Endothelial cell of umbilical vein (primary cell): ENCODE measurements at regions not wholly inside any gene's neighbourhood (a gene's known extent, or its start where the extent isn't known, plus 50 kb on each side); places are given as distances from the start of the nearest gene placed in this dataset.

Source experiments
- BruUV-seq: library from RNA; stranded (reverse); fragments of 400-500 nt; replicated peaks from 2 replicates; lab custom pipeline; 2021; lab: Mats Ljungman, UMichigan
- CTCF ChIA-PET: fragments of 300-600, 350-600 bp; sonication (Branson Sonifier 250); formaldehyde crosslinking; loops from one replicate; lab custom pipeline; 2021; ENCODE audit warnings: antibody characterized with exemption, inconsistent platforms; lab: Charles Lee
- POLR2A ChIA-PET: fragments of 300-600, 350-600 bp; sonication (Branson Sonifier 250); formaldehyde crosslinking; loops from one replicate; lab custom pipeline; 2021; ENCODE audit warnings: antibody characterized with exemption, inconsistent platforms; lab: Charles Lee
- DNase-seq: peaks from one replicate; pipeline ENCODE4 v3.0.0-alpha.2; 2011; ENCODE audit warnings: low read depth, low spot score
- FAIRE-seq: peaks from 2 replicates; lab custom pipeline; 2011; peaks lifted over from hg19 to GRCh38; lab: Jason Lieb, UNC
- H2AFZ ChIP-seq: 2 replicates; pipeline ENCODE4 v1.6.0; 2012; ENCODE audit warnings: low read depth, low read length, control low read depth, inconsistent platforms
- H3K27ac ChIP-seq: 2 replicates; pipeline ENCODE4 v1.5.1; 2011; ENCODE audit warnings: low read depth, mild to moderate bottlenecking, control low read depth, low read length, moderate library complexity; ENCODE audit not compliant: insufficient read depth
- H3K27me3 ChIP-seq, 2 experiments: 2 replicates each; pipeline versions ENCODE4 v1.6.0 to v1.6.1; 2011; ENCODE audit warnings: low read length in 2 of 2, mixed read lengths in 1 of 2; ENCODE audit not compliant: control insufficient read depth in 2 of 2, insufficient read depth in 2 of 2
- H3K36me3 ChIP-seq, 2 experiments: 2 replicates in 1 of 2; 3 replicates in 1 of 2; pipeline ENCODE4 v1.5.1; 2011; ENCODE audit warnings: low read length in 2 of 2, mild to moderate bottlenecking in 1 of 2, moderate library complexity in 1 of 2; ENCODE audit not compliant: control insufficient read depth in 2 of 2, insufficient read depth in 2 of 2; ENCODE audit errors: extremely low read depth in 1 of 2
- H3K4me1 ChIP-seq: 3 replicates; pipeline ENCODE4 v1.5.1; 2011; ENCODE audit warnings: mild to moderate bottlenecking, low read length; ENCODE audit not compliant: control insufficient read depth, insufficient read depth; ENCODE audit errors: extremely low read depth
- H3K4me2 ChIP-seq: 2 replicates; pipeline ENCODE4 v1.6.1; 2011; ENCODE audit warnings: low read length, control low read depth, mixed read lengths; ENCODE audit not compliant: insufficient read depth
- H3K4me3 ChIP-seq, 3 experiments: fragments of 200-600 bp in 1 of 3; sonication (generic), shearing (Covaris generic) in 1 of 3; replicated peaks in 1 of 3; 2 replicates each; pipeline ENCODE4 v1.5.1; 2011 to 2016; ENCODE audit warnings: control low read depth in 3 of 3, low read length in 3 of 3, mild to moderate bottlenecking in 2 of 3, inconsistent platforms in 1 of 3, low read depth in 1 of 3, moderate library complexity in 1 of 3; ENCODE audit not compliant: insufficient read depth in 1 of 3
- H3K79me2 ChIP-seq: 2 replicates; pipeline ENCODE4 v1.6.0; 2012; ENCODE audit warnings: low read length, inconsistent platforms; ENCODE audit not compliant: control insufficient read depth, insufficient read depth
- H3K9ac ChIP-seq: replicated peaks from 2 replicates; pipeline ENCODE3; 2011; ENCODE audit warnings: low read length, control low read depth; ENCODE audit not compliant: insufficient read depth; ENCODE audit errors: extremely low read depth
- H3K9me1 ChIP-seq: replicated peaks from 3 replicates; pipeline ENCODE4 v1.6.0; 2011; ENCODE audit warnings: mild to moderate bottlenecking, low read length; ENCODE audit not compliant: control insufficient read depth, insufficient read depth; ENCODE audit errors: extremely low read depth
- H3K9me3 ChIP-seq: replicated peaks from 2 replicates; pipeline ENCODE4 v1.5.1; 2012; ENCODE audit warnings: low read length, inconsistent platforms; ENCODE audit not compliant: control insufficient read depth, insufficient read depth
- H4K20me1 ChIP-seq: replicated peaks from 2 replicates; pipeline ENCODE3; 2011; ENCODE audit warnings: mild to moderate bottlenecking, low read length; ENCODE audit not compliant: control insufficient read depth, insufficient read depth; ENCODE audit errors: extremely low read depth
- CTCF ChIP-seq, 2 donors: IDR thresholded peaks; 1 replicate in 1 of 2; 2 replicates in 1 of 2; pipeline ENCODE4 v1.5.1; 2011; ENCODE audit warnings: low read length in 2 of 2, mild to moderate bottlenecking in 2 of 2, moderate library complexity in 2 of 2, control low read depth in 1 of 2, inconsistent platforms in 1 of 2, low read depth in 1 of 2; ENCODE audit not compliant: insufficient read depth in 1 of 2; ENCODE audit errors: extremely low read depth in 1 of 2
- EZH2 ChIP-seq: IDR thresholded peaks from 2 replicates; pipeline ENCODE4 v1.6.1; 2012; ENCODE audit warnings: borderline replicate concordance, low read depth, mild to moderate bottlenecking, moderate library complexity, low read length, inconsistent platforms; ENCODE audit not compliant: severe bottlenecking
- FOS ChIP-seq: IDR thresholded peaks from 2 replicates; pipeline ENCODE4 v1.6.1; 2011; ENCODE audit warnings: mild to moderate bottlenecking, low read length, moderate library complexity, borderline replicate concordance; ENCODE audit not compliant: insufficient read depth
- GATA2 ChIP-seq: IDR thresholded peaks from 2 replicates; pipeline ENCODE4 v1.7.0; 2011; ENCODE audit warnings: low read depth, mild to moderate bottlenecking, moderate library complexity, mixed read lengths, low read length; ENCODE audit not compliant: insufficient read length, insufficient read depth
- JUN ChIP-seq: IDR thresholded peaks from 2 replicates; pipeline ENCODE4 v1.6.1; 2011; ENCODE audit warnings: borderline replicate concordance, low read depth; ENCODE audit not compliant: insufficient read length, insufficient read depth
- MAX ChIP-seq: IDR thresholded peaks from 2 replicates; pipeline ENCODE4 v1.6.1; 2011; ENCODE audit not compliant: insufficient read depth, insufficient read length
- MYC ChIP-seq: IDR thresholded peaks from one replicate; pipeline ENCODE4 v1.6.1; 2011; ENCODE audit warnings: mild to moderate bottlenecking, low read depth, low read length
- POLR2A ChIP-seq: IDR thresholded peaks from 2 replicates; pipeline ENCODE4 v1.6.1; 2012; ENCODE audit warnings: low read depth, mild to moderate bottlenecking, control low read depth, low read length
- POLR2AphosphoS5 ChIP-seq: IDR thresholded peaks from 2 replicates; pipeline ENCODE4 v1.6.1; 2012; ENCODE audit warnings: low read depth, mild to moderate bottlenecking, control low read depth, low read length, moderate library complexity; ENCODE audit not compliant: insufficient read depth
- dilution Hi-C: fragments of 300-500 bp; cut with MboI; formaldehyde crosslinking; loops from one replicate; pipeline ENCODE4 v1.15.0; 2019; ENCODE audit warnings: low sequenced_read_pairs; ENCODE audit not compliant: extremely low pct_ligation_motif_present
- intact Hi-C: fragments of 100-400 bp; cut with micrococcal nuclease; formaldehyde crosslinking; loops from one replicate; pipeline ENCODE4 v1.10.0; 2022

GRCh38 chr3:81299481-81299880 lies 462.0 kb downstream of the GBE1 start:
- CTCF ChIA-PET, result interaction anchor here (1.0 kb wide), 1 partner anchor 40 kb away, joined by 3 read pairs; no protein-coding TSS in a partner anchor
- TF ChIP-seq POLR2AphosphoS5 (no peak), JUN (no peak), FOS (no peak), POLR2A (no peak), EZH2 (no peak), CTCF (IDR thresholded peaks at IDR 0.05; ENCODE audit: extremely low read depth in 1 of 2, insufficient read depth in 1 of 2, low read depth in 1 of 2, low read length in 2 of 2) (no peak), MYC (no peak), GATA2 (no peak), MAX (no peak)
- POLR2A ChIA-PET, result no interaction called here

More at GRCh38 chr3:81299481-81299880, 462.0 kb downstream of the GBE1 start:
- no peak overlapping the region for H3K4me2 ChIP-seq
- H3K27me3 ChIP-seq, result no peaks in the 10 kb centered on the region
- DNase-seq (no peak), FAIRE-seq (no peak)
- no peak overlapping the region for H3K9ac ChIP-seq
- H3K4me1 ChIP-seq, result no peaks in the 10 kb centered on the region
- no peak overlapping the region for H3K4me3 ChIP-seq
- no peaks in the 10 kb centered on the region for H3K9me3 ChIP-seq
- H3K27ac ChIP-seq, result no peak overlapping the region
- no peaks in the 10 kb centered on the region for H4K20me1 ChIP-seq
- no peak overlapping the region for H2AFZ ChIP-seq
- dilution Hi-C loops (no loop called here), intact Hi-C loops (no loop called here)
- no peaks in the 10 kb centered on the region for H3K36me3 ChIP-seq
- H3K79me2 ChIP-seq, result no peaks in the 10 kb centered on the region
- no TSS peak for BruUV-seq
- H3K9me1 ChIP-seq, result no peaks in the 10 kb centered on the region
